ENCODE measurements at regions not wholly inside any gene's neighbourhood (a gene's known extent, or its start where the extent isn't known, plus 50 kb on each side); places are given as distances from the start of the nearest gene placed in this dataset.

- TF ChIP-seq POLR2AphosphoS5 (IDR thresholded peaks at IDR 0.05; ENCODE audit: insufficient read depth, low read depth, low read length) (no peak), EZH2 (IDR thresholded peaks at IDR 0.05; ENCODE audit: borderline replicate concordance, low read depth, low read length, severe bottlenecking) (no peak), JUN (IDR thresholded peaks at IDR 0.05; ENCODE audit: borderline replicate concordance, insufficient read depth, insufficient read length, low read depth) (no peak), MYC (IDR thresholded peaks at IDR 0.05; ENCODE audit: low read depth, low read length) (no peak), FOS (IDR thresholded peaks at IDR 0.05; ENCODE audit: borderline replicate concordance, insufficient read depth, low read length) (no peak), CTCF (IDR thresholded peaks at IDR 0.05; ENCODE audit: extremely low read depth in 1 of 2, insufficient read depth in 1 of 2, low read depth in 1 of 2, low read length in 2 of 2) (no peak), GATA2 (IDR thresholded peaks at IDR 0.05; ENCODE audit: insufficient read depth, insufficient read length, low read depth, low read length) (no peak)
Observed at GRCh38 chr7:81185072-81185471, 266.2 kb upstream of the SEMA3C start.
